H9 (cell line): ENCODE measurements at regions not wholly inside any gene's neighbourhood (a gene's known extent, or its start where the extent isn't known, plus 50 kb on each side); places are given as distances from the start of the nearest gene placed in this dataset.

Source experiments
- DNase-seq: peaks from one replicate; pipeline ENCODE4 v3.0.0-alpha.2; 2017
- H2AFZ ChIP-seq: one replicate; pipeline ENCODE4 v1.6.1; 2013; ENCODE audit warnings: mild to moderate bottlenecking, low read length, control low read depth, moderate library complexity
- H2AK5ac ChIP-seq: 2 replicates; pipeline ENCODE4 v1.6.1; 2013; ENCODE audit warnings: low read length, control low read depth, mixed read lengths; ENCODE audit not compliant: insufficient read length
- H2BK120ac ChIP-seq: one replicate; pipeline ENCODE4 v1.6.1; 2013; ENCODE audit warnings: low read depth, mild to moderate bottlenecking, low read length, control low read depth, inconsistent platforms; ENCODE audit not compliant: poor library complexity, severe bottlenecking
- H2BK12ac ChIP-seq: 2 replicates; pipeline ENCODE4 v1.6.1; 2013; ENCODE audit warnings: low read length, control low read depth, mixed read lengths, low read depth; ENCODE audit not compliant: insufficient read length
- H2BK15ac ChIP-seq: 2 replicates; pipeline ENCODE4 v1.6.1; 2013; ENCODE audit warnings: low read depth, low read length, control low read depth
- H2BK20ac ChIP-seq: one replicate; pipeline ENCODE4 v1.6.1; 2013; ENCODE audit warnings: low read depth, mild to moderate bottlenecking, low read length, control low read depth, inconsistent platforms; ENCODE audit not compliant: poor library complexity, severe bottlenecking
- H2BK5ac ChIP-seq: 2 replicates; pipeline ENCODE4 v1.6.1; 2013; ENCODE audit warnings: low read length, control low read depth, mixed read lengths; ENCODE audit not compliant: insufficient read length
- H3K14ac ChIP-seq: 2 replicates; pipeline ENCODE4 v1.6.1; 2013; ENCODE audit warnings: low read length, control low read depth; ENCODE audit not compliant: insufficient read depth
- H3K18ac ChIP-seq: 2 replicates; pipeline ENCODE4 v1.6.1; 2013; ENCODE audit warnings: low read depth, mild to moderate bottlenecking, mixed read lengths, low read length, control low read depth; ENCODE audit not compliant: insufficient read length
- H3K23ac ChIP-seq: 2 replicates; pipeline ENCODE4 v1.6.1; 2013; ENCODE audit warnings: low read length, control low read depth, mixed read lengths, low read depth; ENCODE audit not compliant: insufficient read length
- H3K23me2 ChIP-seq: 2 replicates; pipeline ENCODE4 v1.6.1; 2013; ENCODE audit warnings: low read depth, mild to moderate bottlenecking, mixed read lengths, low read length, control low read depth; ENCODE audit not compliant: insufficient read length, poor library complexity, severe bottlenecking
- H3K27ac ChIP-seq: 2 replicates; pipeline ENCODE4 v1.5.1; 2013; ENCODE audit warnings: low read length, control low read depth, mixed read lengths, low read depth; ENCODE audit not compliant: insufficient read length
- H3K27me3 ChIP-seq: 2 replicates; pipeline ENCODE4 v1.6.1; 2013; ENCODE audit warnings: low read length, control low read depth, inconsistent platforms; ENCODE audit not compliant: insufficient read depth
- H3K4ac ChIP-seq: 2 replicates; pipeline ENCODE4 v1.6.1; 2013; ENCODE audit warnings: low read depth, mild to moderate bottlenecking, control low read depth, inconsistent platforms, low read length, moderate library complexity
- H3K4me1 ChIP-seq: 2 replicates; pipeline ENCODE4 v1.6.1; 2013; ENCODE audit warnings: low read length, control low read depth, inconsistent platforms; ENCODE audit not compliant: insufficient read depth
- H3K4me2 ChIP-seq: 2 replicates; pipeline ENCODE4 v1.6.1; 2013; ENCODE audit warnings: low read length, control low read depth, mixed read lengths; ENCODE audit not compliant: insufficient read length, insufficient read depth
- H3K56ac ChIP-seq: 2 replicates; pipeline ENCODE4 v1.6.1; 2013; ENCODE audit warnings: low read depth, mild to moderate bottlenecking, mixed read lengths, low read length, control low read depth; ENCODE audit not compliant: insufficient read length
- H3K79me1 ChIP-seq: 2 replicates; pipeline ENCODE4 v1.6.1; 2013; ENCODE audit warnings: low read depth, mild to moderate bottlenecking, moderate library complexity, low read length, control low read depth, inconsistent platforms; ENCODE audit not compliant: insufficient read depth, poor library complexity, severe bottlenecking
- H3K79me2 ChIP-seq: 2 replicates; pipeline ENCODE4 v1.6.1; 2013; ENCODE audit warnings: low read length, control low read depth, inconsistent platforms; ENCODE audit not compliant: insufficient read depth
- H3K9ac ChIP-seq: 2 replicates; pipeline ENCODE4 v1.6.1; 2013; ENCODE audit warnings: low read length, control low read depth, mixed read lengths; ENCODE audit not compliant: insufficient read length; ENCODE audit errors: extremely low read depth
- H3K9me3 ChIP-seq: one replicate; pipeline ENCODE4 v1.6.1; 2013; ENCODE audit warnings: low read depth, low read length, inconsistent platforms; ENCODE audit not compliant: control insufficient read depth
- H3T11ph ChIP-seq: one replicate; pipeline ENCODE4 v1.6.1; 2013; ENCODE audit warnings: mild to moderate bottlenecking, low read length, control low read depth, inconsistent platforms
- H4K20me1 ChIP-seq: one replicate; pipeline ENCODE4 v1.6.1; 2013; ENCODE audit not compliant: control insufficient read depth, insufficient read length, insufficient read depth
- H4K5ac ChIP-seq: 2 replicates; pipeline ENCODE4 v1.6.1; 2013; ENCODE audit warnings: low read depth, mild to moderate bottlenecking, mixed read lengths, low read length, control low read depth; ENCODE audit not compliant: insufficient read length
- H4K8ac ChIP-seq: replicated peaks from 2 replicates; pipeline ENCODE4 v1.6.1; 2013; ENCODE audit warnings: low read length, control low read depth, mixed read lengths, low read depth; ENCODE audit not compliant: insufficient read length
- H4K91ac ChIP-seq: 2 replicates; pipeline ENCODE4 v1.6.1; 2013; ENCODE audit warnings: low read depth, mild to moderate bottlenecking, moderate library complexity, mixed read lengths, low read length, control low read depth; ENCODE audit not compliant: insufficient read length
- H3K27ac Mint-ChIP-seq, 3 experiments: 2 replicates in 2 of 3; 3 replicates in 1 of 3; pipeline ENCODE4 v1.8.0; 2020 to 2021; ENCODE audit warnings: mixed read lengths in 3 of 3, mild to moderate bottlenecking in 1 of 3, moderate library complexity in 1 of 3
- H3K27me3 Mint-ChIP-seq: 2 replicates; pipeline ENCODE4 v1.8.0; 2021; ENCODE audit warnings: low read depth, mild to moderate bottlenecking, moderate library complexity, mixed read lengths
- H3K36me3 Mint-ChIP-seq, 3 experiments: 2 replicates in 2 of 3; 3 replicates in 1 of 3; pipeline ENCODE4 v1.8.0; 2020 to 2021; ENCODE audit warnings: low read depth in 3 of 3, mixed read lengths in 3 of 3; ENCODE audit not compliant: insufficient read depth in 1 of 3
- H3K4me1 Mint-ChIP-seq, 2 experiments: 2 replicates each; pipeline ENCODE4 v1.8.0; 2020; ENCODE audit warnings: mixed read lengths in 2 of 2
- H3K4me3 Mint-ChIP-seq, 2 experiments: 2 replicates in 1 of 2; 3 replicates in 1 of 2; pipeline ENCODE4 v1.8.0; 2020 to 2021; ENCODE audit warnings: mild to moderate bottlenecking in 2 of 2, mixed read lengths in 2 of 2, moderate library complexity in 1 of 2
- H3K9me3 Mint-ChIP-seq, 2 experiments: 2 replicates in 1 of 2; 3 replicates in 1 of 2; pipeline ENCODE4 v1.8.0; 2020; ENCODE audit warnings: mild to moderate bottlenecking in 2 of 2, mixed read lengths in 2 of 2, moderate library complexity in 1 of 2
- CTCF ChIP-seq: fragments of 200-600 bp; sonication (generic); conservative IDR thresholded peaks from 3 replicates; pipeline ENCODE4 v1.8.0; 2021; ENCODE audit warnings: antibody characterized with exemption, mild to moderate bottlenecking
- WGBS: extraction: QIAGEN DNeasy Blood & Tissue Kit; methylation state at CpG from one replicate; pipeline ENCODE4 v1.1.7; 2013; ENCODE audit warnings: missing lambda C conversion rate, low lambda C conversion rate, mixed read lengths; ENCODE audit not compliant: insufficient read length; ENCODE audit errors: extremely low coverage; 5-methylcytosine and 5-hydroxymethylcytosine counted together

- H3K9ac ChIP-seq = no peak overlapping the region
- H2AFZ ChIP-seq = no peak overlapping the region
- no peak overlapping the region for H2BK15ac ChIP-seq
- Mint-ChIP-seq H3K4me1 (no peaks in the 10 kb centered on the region), H3K36me3 (no peaks in the 10 kb centered on the region), H3K4me3 (no peak overlapping the region), H3K27me3 (no peaks in the 10 kb centered on the region), H3K27ac (no peak overlapping the region), H3K9me3 (no peaks in the 10 kb centered on the region)
- no peak overlapping the region for H4K91ac ChIP-seq
- no peak overlapping the region for H3K27ac ChIP-seq
- no peak overlapping the region for H3K14ac ChIP-seq
- no peaks in the 10 kb centered on the region for H3K4me1 ChIP-seq
- no peak for TF ChIP-seq CTCF
- DNase-seq = no peak
- H4K8ac ChIP-seq = no peak overlapping the region
- H4K20me1 ChIP-seq = no peaks in the 10 kb centered on the region
- no peak overlapping the region for H2BK20ac ChIP-seq
- no peak overlapping the region for H3K23ac ChIP-seq
- H2AK5ac ChIP-seq = no peak overlapping the region
- WGBS = no CpG with 5 or more reads among the region's 4 CpGs
- no peaks in the 10 kb centered on the region for H3K9me3 ChIP-seq
- H3K4ac ChIP-seq = no peak overlapping the region
- H3K79me2 ChIP-seq = no peaks in the 10 kb centered on the region
- H4K5ac ChIP-seq = no peak overlapping the region
- H2BK12ac ChIP-seq = no peak overlapping the region
- H3T11ph ChIP-seq = no peak overlapping the region
- H3K27me3 ChIP-seq = no peaks in the 10 kb centered on the region
- H3K56ac ChIP-seq = no peak overlapping the region
- no peaks in the 10 kb centered on the region for H3K79me1 ChIP-seq
- no peak overlapping the region for H2BK5ac ChIP-seq
- H3K4me2 ChIP-seq = no peak overlapping the region
- H3K23me2 ChIP-seq = no peaks in the 10 kb centered on the region
- no peak overlapping the region for H3K18ac ChIP-seq
- no peak overlapping the region for H2BK120ac ChIP-seq
Measured at GRCh38 chr18:54743605-54743995, 84.7 kb upstream of the RAB27B start.
